ENCODE measurements at regions not wholly inside any gene's neighbourhood (a gene's known extent, or its start where the extent isn't known, plus 50 kb on each side); places are given as distances from the start of the nearest gene placed in this dataset.
A peak's percentile ranks its signal among the peaks of the same experiment; 100 is the strongest.

DNA sequence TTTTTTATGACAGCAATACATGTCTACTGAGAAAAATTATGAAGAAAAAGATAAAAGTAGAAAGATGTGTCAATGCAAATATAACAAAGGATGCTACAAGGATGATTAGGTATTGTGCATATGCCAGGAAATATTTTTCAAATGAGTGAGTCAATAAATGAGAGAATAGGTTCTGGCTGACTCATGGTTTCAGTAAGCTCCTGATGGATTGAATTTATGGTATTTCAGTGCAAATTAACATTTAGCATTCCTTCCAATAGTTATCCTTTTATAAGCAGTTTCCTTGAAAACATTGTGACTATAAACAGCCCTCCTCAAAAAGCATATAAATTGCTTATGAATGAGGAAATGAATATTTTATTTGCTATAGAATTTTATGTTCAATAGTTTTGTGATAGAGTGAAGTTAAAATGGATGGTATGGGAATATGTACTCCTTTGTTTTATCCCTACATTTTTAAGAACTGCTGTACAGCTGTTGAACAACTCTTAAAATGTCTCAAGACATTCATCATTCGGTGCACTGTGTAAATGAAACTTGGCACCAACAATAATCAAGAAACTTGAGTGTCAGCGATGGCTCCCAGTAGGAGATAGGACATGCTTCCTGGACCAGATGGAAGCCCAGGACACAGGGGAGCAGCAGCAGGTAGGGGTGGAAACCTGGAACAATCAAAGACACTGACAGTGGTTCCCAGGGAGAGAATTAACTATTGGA is 144.7 kb downstream of the PMAIP1 start:
- no peaks in the 10 kb centered on the region for H3K79me2 ChIP-seq (ENCODE audit: insufficient read depth)
- H3K4me1 ChIP-seq (ENCODE audit: control insufficient read depth in 1 of 2, insufficient read depth in 2 of 2, low read depth in 1 of 2, low read length in 1 of 2) = peaks cover 0 to 24% of the 10 kb centered on the region in 2 experiments; a peak in 1 of 4 replicates
- H4K20me1 ChIP-seq (ENCODE audit: insufficient read depth) = no peaks in the 10 kb centered on the region
- 25% methylated on average over 2 of the region's 2 CpGs for WGBS (ENCODE audit: low lambda C conversion rate)
- no peak overlapping the region for H3K9ac ChIP-seq
- no peaks in the 10 kb centered on the region for H3K9me3 ChIP-seq
- no peaks in the 10 kb centered on the region for H3K9me2 ChIP-seq
- H3K4me3 ChIP-seq (ENCODE audit: low read depth in 2 of 2, low read length in 1 of 2) = no peak overlapping the region
- ChIA-PET CTCF (no interaction called here), POLR2A (no interaction called here)
- peak overlapping the region; percentile 34 for H3K4me2 ChIP-seq
- H3K27ac ChIP-seq (ENCODE audit: low read depth in 2 of 2, low read length in 1 of 2) = peak overlapping the region; percentile 65 to 84; a peak in 3 of 4 replicates
- H3F3A ChIP-seq (replicated peaks; ENCODE audit: insufficient read depth) = peaks cover 28% of the 10 kb centered on the region
- H2AFZ ChIP-seq (ENCODE audit: low read depth) = no peak overlapping the region
- TF ChIP-seq MEF2A (IDR thresholded peaks at IDR 0.05; ENCODE audit: borderline replicate concordance, low read depth) (peak; percentile 26; the same call in 1 of the 2 replicates), TCF12 (IDR thresholded peaks at IDR 0.05) (peak; percentile 94), POLR2AphosphoS5 (IDR thresholded peaks at IDR 0.05; ENCODE audit: low read depth, low read length) (peak; percentile 85; the same call in 1 of the 2 replicates), EZH2phosphoT487 (IDR thresholded peaks at IDR 0.05; ENCODE audit: borderline replicate concordance, low read depth) (no peak), TEAD4 (IDR thresholded peaks at IDR 0.05; ENCODE audit: borderline replicate concordance, insufficient read depth) (peak; percentile 94), RXRA (IDR thresholded peaks at IDR 0.05; ENCODE audit: borderline replicate concordance, low read depth) (peak; percentile 67; the same call in 1 of the 2 replicates), GATA2 (CRISPR knock-in tag; IDR thresholded peaks at IDR 0.05) (no peak), FOXM1 (IDR thresholded peaks at IDR 0.05; ENCODE audit: low read depth) (peak; percentile 81; the same call in 1 of the 2 replicates), JUND (IDR thresholded peaks at IDR 0.05) (peak; percentile 98), GABPA (IDR thresholded peaks at IDR 0.05; ENCODE audit: low read depth) (no peak), ELF1 (IDR thresholded peaks at IDR 0.05) (peak; percentile 20; the same call in 1 of the 2 replicates), NFIC (IDR thresholded peaks at IDR 0.05; ENCODE audit: borderline replicate concordance) (peak; percentile 92), FOSL2 (IDR thresholded peaks at IDR 0.05; ENCODE audit: borderline replicate concordance, low read depth) (peak; percentile 98), EP300 (IDR thresholded peaks at IDR 0.05; ENCODE audit: borderline replicate concordance in 1 of 2, low read depth in 1 of 2, low read length in 1 of 2) (peak; percentile 66 to 98)
- TF ChIP-seq, protein P1, sequence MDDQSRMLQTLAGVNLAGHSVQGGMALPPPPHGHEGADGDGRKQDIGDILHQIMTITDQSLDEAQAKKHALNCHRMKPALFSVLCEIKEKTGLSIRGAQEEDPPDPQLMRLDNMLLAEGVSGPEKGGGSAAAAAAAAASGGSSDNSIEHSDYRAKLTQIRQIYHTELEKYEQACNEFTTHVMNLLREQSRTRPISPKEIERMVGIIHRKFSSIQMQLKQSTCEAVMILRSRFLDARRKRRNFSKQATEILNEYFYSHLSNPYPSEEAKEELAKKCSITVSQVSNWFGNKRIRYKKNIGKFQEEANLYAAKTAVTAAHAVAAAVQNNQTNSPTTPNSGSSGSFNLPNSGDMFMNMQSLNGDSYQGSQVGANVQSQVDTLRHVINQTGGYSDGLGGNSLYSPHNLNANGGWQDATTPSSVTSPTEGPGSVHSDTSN (IDR thresholded peaks at IDR 0.05) = peak; percentile 95
- TF ChIP-seq, protein P2, sequence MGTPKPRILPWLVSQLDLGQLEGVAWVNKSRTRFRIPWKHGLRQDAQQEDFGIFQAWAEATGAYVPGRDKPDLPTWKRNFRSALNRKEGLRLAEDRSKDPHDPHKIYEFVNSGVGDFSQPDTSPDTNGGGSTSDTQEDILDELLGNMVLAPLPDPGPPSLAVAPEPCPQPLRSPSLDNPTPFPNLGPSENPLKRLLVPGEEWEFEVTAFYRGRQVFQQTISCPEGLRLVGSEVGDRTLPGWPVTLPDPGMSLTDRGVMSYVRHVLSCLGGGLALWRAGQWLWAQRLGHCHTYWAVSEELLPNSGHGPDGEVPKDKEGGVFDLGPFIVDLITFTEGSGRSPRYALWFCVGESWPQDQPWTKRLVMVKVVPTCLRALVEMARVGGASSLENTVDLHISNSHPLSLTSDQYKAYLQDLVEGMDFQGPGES (IDR thresholded peaks at IDR 0.05; ENCODE audit: low read depth, low read length) = no peak
- no peak for DNase-seq
- no peaks in the 10 kb centered on the region for H3K36me3 ChIP-seq (replicated peaks in 1 of 2; ENCODE audit: control insufficient read depth in 1 of 2, insufficient read depth in 2 of 2, low read length in 1 of 2)
- no peaks in the 10 kb centered on the region for H3K27me3 ChIP-seq (ENCODE audit: insufficient read depth)

DNA sequence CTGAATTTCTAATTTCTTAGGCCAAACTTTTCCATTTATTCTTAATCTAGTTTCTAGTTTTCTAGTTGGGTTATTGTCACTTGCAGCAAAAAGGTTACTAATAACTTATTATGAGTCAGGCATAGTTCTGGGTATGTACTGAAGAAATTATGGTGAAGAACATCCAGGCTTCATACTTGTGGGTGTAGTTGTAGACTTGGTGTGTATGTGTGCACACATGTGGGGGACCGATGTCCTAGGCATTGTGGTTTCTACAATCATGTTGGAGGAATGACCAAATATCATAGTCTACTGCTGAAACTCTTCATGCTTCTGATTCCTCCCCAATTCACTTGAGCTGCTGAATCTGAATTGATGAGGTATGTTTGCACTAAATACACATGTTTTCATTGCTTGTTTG is 141.2 kb downstream of the PMAIP1 start:
- Histone ChIP-seq H3K27me3 (ENCODE audit: insufficient read depth) (no peaks in the 10 kb centered on the region), H3K4me1 (ENCODE audit: control insufficient read depth in 1 of 2, insufficient read depth in 2 of 2, low read depth in 1 of 2, low read length in 1 of 2) (peaks cover 0 to 17% of the 10 kb centered on the region in 2 experiments; a peak in 1 of 4 replicates), H3K79me2 (ENCODE audit: insufficient read depth) (no peaks in the 10 kb centered on the region), H3K4me3 (ENCODE audit: low read depth in 2 of 2, low read length in 1 of 2) (no peak overlapping the region), H3K9me3 (no peaks in the 10 kb centered on the region), H4K20me1 (ENCODE audit: insufficient read depth) (no peaks in the 10 kb centered on the region), H3K4me2 (no peak overlapping the region), H3K36me3 (replicated peaks in 1 of 2; ENCODE audit: control insufficient read depth in 1 of 2, insufficient read depth in 2 of 2, low read length in 1 of 2) (no peaks in the 10 kb centered on the region), H3K27ac (ENCODE audit: low read depth in 2 of 2, low read length in 1 of 2) (no peak overlapping the region), H3K9me2 (no peaks in the 10 kb centered on the region), H3K9ac (no peak overlapping the region), H2AFZ (ENCODE audit: low read depth) (no peak overlapping the region), H3F3A (replicated peaks; ENCODE audit: insufficient read depth) (peaks cover 17% of the 10 kb centered on the region)
- ChIA-PET POLR2A (no interaction called here), CTCF (interaction anchor here (0.6 kb wide), 1 partner anchor 889 kb away, joined by 3 read pairs; no protein-coding TSS in a partner anchor)
- DNase-seq = no peak
- 100% methylated on average over 1 of the region's 1 CpG for WGBS (ENCODE audit: low lambda C conversion rate)
- no peak for TF ChIP-seq EZH2phosphoT487 (IDR thresholded peaks at IDR 0.05; ENCODE audit: borderline replicate concordance, low read depth)
- TF ChIP-seq NFIC (IDR thresholded peaks at IDR 0.05; ENCODE audit: borderline replicate concordance) = no peak
- no peak for TF ChIP-seq JUND (IDR thresholded peaks at IDR 0.05)
- no peak for TF ChIP-seq FOSL2 (IDR thresholded peaks at IDR 0.05; ENCODE audit: borderline replicate concordance, low read depth)
- TF ChIP-seq, protein P3, sequence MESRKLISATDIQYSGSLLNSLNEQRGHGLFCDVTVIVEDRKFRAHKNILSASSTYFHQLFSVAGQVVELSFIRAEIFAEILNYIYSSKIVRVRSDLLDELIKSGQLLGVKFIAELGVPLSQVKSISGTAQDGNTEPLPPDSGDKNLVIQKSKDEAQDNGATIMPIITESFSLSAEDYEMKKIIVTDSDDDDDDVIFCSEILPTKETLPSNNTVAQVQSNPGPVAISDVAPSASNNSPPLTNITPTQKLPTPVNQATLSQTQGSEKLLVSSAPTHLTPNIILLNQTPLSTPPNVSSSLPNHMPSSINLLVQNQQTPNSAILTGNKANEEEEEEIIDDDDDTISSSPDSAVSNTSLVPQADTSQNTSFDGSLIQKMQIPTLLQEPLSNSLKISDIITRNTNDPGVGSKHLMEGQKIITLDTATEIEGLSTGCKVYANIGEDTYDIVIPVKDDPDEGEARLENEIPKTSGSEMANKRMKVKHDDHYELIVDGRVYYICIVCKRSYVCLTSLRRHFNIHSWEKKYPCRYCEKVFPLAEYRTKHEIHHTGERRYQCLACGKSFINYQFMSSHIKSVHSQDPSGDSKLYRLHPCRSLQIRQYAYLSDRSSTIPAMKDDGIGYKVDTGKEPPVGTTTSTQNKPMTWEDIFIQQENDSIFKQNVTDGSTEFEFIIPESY (IDR thresholded peaks at IDR 0.05; ENCODE audit: borderline replicate concordance, low read depth) = no peak
- TF ChIP-seq, protein P4, sequence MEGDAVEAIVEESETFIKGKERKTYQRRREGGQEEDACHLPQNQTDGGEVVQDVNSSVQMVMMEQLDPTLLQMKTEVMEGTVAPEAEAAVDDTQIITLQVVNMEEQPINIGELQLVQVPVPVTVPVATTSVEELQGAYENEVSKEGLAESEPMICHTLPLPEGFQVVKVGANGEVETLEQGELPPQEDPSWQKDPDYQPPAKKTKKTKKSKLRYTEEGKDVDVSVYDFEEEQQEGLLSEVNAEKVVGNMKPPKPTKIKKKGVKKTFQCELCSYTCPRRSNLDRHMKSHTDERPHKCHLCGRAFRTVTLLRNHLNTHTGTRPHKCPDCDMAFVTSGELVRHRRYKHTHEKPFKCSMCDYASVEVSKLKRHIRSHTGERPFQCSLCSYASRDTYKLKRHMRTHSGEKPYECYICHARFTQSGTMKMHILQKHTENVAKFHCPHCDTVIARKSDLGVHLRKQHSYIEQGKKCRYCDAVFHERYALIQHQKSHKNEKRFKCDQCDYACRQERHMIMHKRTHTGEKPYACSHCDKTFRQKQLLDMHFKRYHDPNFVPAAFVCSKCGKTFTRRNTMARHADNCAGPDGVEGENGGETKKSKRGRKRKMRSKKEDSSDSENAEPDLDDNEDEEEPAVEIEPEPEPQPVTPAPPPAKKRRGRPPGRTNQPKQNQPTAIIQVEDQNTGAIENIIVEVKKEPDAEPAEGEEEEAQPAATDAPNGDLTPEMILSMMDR (IDR thresholded peaks at IDR 0.05) = no peak
- no peak for TF ChIP-seq MEF2A (IDR thresholded peaks at IDR 0.05; ENCODE audit: borderline replicate concordance, low read depth)
- no peak for TF ChIP-seq YY1 (IDR thresholded peaks at IDR 0.05; ENCODE audit: low read depth)
- TF ChIP-seq RCOR1 (IDR thresholded peaks at IDR 0.05; ENCODE audit: low read length) = no peak
- TF ChIP-seq SMC3 (IDR thresholded peaks at IDR 0.05; ENCODE audit: low read depth, low read length) = no peak
- TF ChIP-seq SIN3A (IDR thresholded peaks at IDR 0.05; ENCODE audit: borderline replicate concordance, low read depth, low read length) = no peak
